H4 (cell line): ENCODE measurements at regions not wholly inside any gene's neighbourhood (a gene's known extent, or its start where the extent isn't known, plus 50 kb on each side); places are given as distances from the start of the nearest gene placed in this dataset.
A peak's percentile ranks its signal among the peaks of the same experiment; 100 is the strongest.

ENCODE experiments used
- DNase-seq: peaks from one replicate; pipeline ENCODE4 v3.0.0-alpha.2; 2015; ENCODE audit warnings: low spot score

- DNase-seq, result no peak
Measured at GRCh38 chr17:72366626-72367025, 245.8 kb downstream of the SOX9 start.

- DNase-seq, result no peak
Measured at GRCh38 chr17:72368191-72368590, 247.4 kb downstream of the SOX9 start.

- no peak for DNase-seq
Measured at GRCh38 chr17:72369366-72369765, 248.5 kb downstream of the SOX9 start.

GRCh38 chr17:72370819-72371218 lies 250.0 kb downstream of the SOX9 start:
- DNase-seq, result peak; percentile 77

GRCh38 chr17:72372185-72372584 lies 251.4 kb downstream of the SOX9 start:
- DNase-seq, result no peak

- DNase-seq, result peak; percentile 64
Measured at GRCh38 chr17:72373910-72374741, 253.3 kb downstream of the SOX9 start.

GRCh38 chr17:72376526-72377345 lies 255.9 kb downstream of the SOX9 start:
- DNase-seq, result no peak

GRCh38 chr17:72378414-72379390 lies 257.9 kb downstream of the SOX9 start:
- no peak for DNase-seq

- DNase-seq, result no peak
Measured at GRCh38 chr17:72379516-72379915, 258.7 kb downstream of the SOX9 start.

GRCh38 chr17:72380120-72380519 lies 259.3 kb downstream of the SOX9 start:
- no peak for DNase-seq

GRCh38 chr17:72380737-72381136 lies 259.9 kb downstream of the SOX9 start:
- DNase-seq, result no peak

- DNase-seq, result peak; percentile 93
Measured at GRCh38 chr17:72381597-72382397, 261.0 kb downstream of the SOX9 start.

- no peak for DNase-seq
Measured at GRCh38 chr17:72382971-72383722, 262.3 kb downstream of the SOX9 start.

- DNase-seq, result no peak
Measured at GRCh38 chr17:72385475-72385874, 264.7 kb downstream of the SOX9 start.

GRCh38 chr17:72386173-72386572 lies 265.4 kb downstream of the SOX9 start:
- peak; percentile 66 for DNase-seq

- DNase-seq, result peak; percentile 61
Measured at GRCh38 chr17:72386619-72387237, 265.9 kb downstream of the SOX9 start.

- DNase-seq, result peak; percentile 94
Measured at GRCh38 chr17:72387487-72387886, 266.7 kb downstream of the SOX9 start.

GRCh38 chr17:72387969-72388368 lies 267.1 kb downstream of the SOX9 start:
- no peak for DNase-seq

- DNase-seq, result peak; percentile 94
Measured at GRCh38 chr17:72388765-72389473, 268.1 kb downstream of the SOX9 start.
